Tibial nerve (tissue), 3 donors: ENCODE measurements at regions not wholly inside any gene's neighbourhood (a gene's known extent, or its start where the extent isn't known, plus 50 kb on each side); places are given as distances from the start of the nearest gene placed in this dataset.

Source experiments
- CTCF ChIP-seq, 5 experiments: fragments of 200-600 bp in 3 of 5; fragments of 450-650 bp in 2 of 5; sonication (generic) in 3 of 5; IDR thresholded peaks; one replicate each; pipeline ENCODE4 v1.5.1; 2016 to 2019; ENCODE audit warnings: antibody characterized with exemption in 5 of 5, mild to moderate bottlenecking in 3 of 5, moderate library complexity in 2 of 5
- POLR2A ChIP-seq, 2 donors: fragments of 450-650 bp; IDR thresholded peaks; one replicate each; pipeline ENCODE4 v1.6.1; 2017; ENCODE audit warnings: antibody characterized with exemption in 2 of 2, mild to moderate bottlenecking in 2 of 2, moderate library complexity in 2 of 2

GRCh38 chr6:144401736-144402733 lies 116.9 kb downstream of the UTRN start:
- TF ChIP-seq CTCF (IDR thresholded peaks at IDR 0.05) (no peak), POLR2A (IDR thresholded peaks at IDR 0.05) (no peak)
